ENCODE measurements at regions not wholly inside any gene's neighbourhood (a gene's known extent, or its start where the extent isn't known, plus 50 kb on each side); places are given as distances from the start of the nearest gene placed in this dataset.

DNA sequence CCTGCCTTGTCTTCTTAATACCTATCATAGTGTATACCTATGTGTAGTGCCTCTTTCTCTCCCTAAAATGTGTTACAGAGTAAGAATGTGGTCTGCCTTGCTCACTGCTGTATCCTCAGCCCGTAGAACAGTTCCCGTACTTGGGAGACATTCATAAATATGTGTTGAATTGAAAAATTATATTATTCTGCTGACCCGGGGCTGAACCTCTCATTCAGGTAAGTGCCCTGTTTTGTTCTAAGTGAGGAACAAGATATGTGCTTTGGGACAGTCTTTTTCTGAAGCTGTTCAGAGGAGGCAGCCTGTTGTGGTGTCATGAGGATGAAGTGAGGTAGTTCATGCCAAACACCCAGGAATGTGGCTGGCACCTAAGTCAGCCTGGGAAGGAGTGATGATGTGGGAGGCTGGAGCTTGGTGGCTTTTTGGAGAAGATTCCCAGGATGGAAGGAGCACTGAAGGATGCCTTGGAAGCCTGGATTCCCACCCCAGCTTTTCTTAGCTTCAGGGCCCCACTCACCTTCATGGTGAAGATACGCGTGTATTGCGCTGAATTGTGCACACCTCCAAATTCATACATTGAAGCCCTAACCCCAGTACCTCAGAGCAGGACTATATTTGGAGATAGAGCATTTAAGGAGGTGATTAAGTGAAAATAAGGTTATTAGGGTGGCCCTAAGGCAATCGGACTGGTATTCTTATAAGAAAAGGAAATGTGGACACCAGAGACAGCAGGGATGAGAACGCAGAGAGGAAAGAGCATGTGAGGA lies 166.3 kb downstream of the DDX1 start:
- TF ChIP-seq ZFP3 (CRISPR knock-in tag; IDR thresholded peaks at IDR 0.05), result no peak
- no peak for TF ChIP-seq RARB (CRISPR knock-in tag; IDR thresholded peaks at IDR 0.05)
- TF ChIP-seq CREB5 (CRISPR knock-in tag; IDR thresholded peaks at IDR 0.05; ENCODE audit: low read depth), result no peak
- no peak for TF ChIP-seq POU6F1 (CRISPR knock-in tag; IDR thresholded peaks at IDR 0.05; ENCODE audit: borderline replicate concordance, low read depth)
- TF ChIP-seq PATZ1 (CRISPR knock-in tag; IDR thresholded peaks at IDR 0.05; ENCODE audit: borderline replicate concordance), result no peak
- no peak for TF ChIP-seq ARNTL (CRISPR knock-in tag; IDR thresholded peaks at IDR 0.05; ENCODE audit: borderline replicate concordance, low read depth)
- TF ChIP-seq ZC3H10 (CRISPR knock-in tag; IDR thresholded peaks at IDR 0.05), result no peak
- no peak for TF ChIP-seq GLIS3 (CRISPR knock-in tag; IDR thresholded peaks at IDR 0.05)
- TF ChIP-seq ESRRG (CRISPR knock-in tag; IDR thresholded peaks at IDR 0.05), result no peak
- no peak for TF ChIP-seq ZNF70 (CRISPR knock-in tag; IDR thresholded peaks at IDR 0.05)
- no peak for TF ChIP-seq ZNF565 (CRISPR knock-in tag; conservative IDR thresholded peaks at IDR 0.05; ENCODE audit: low read depth)
- TF ChIP-seq, protein P1, sequence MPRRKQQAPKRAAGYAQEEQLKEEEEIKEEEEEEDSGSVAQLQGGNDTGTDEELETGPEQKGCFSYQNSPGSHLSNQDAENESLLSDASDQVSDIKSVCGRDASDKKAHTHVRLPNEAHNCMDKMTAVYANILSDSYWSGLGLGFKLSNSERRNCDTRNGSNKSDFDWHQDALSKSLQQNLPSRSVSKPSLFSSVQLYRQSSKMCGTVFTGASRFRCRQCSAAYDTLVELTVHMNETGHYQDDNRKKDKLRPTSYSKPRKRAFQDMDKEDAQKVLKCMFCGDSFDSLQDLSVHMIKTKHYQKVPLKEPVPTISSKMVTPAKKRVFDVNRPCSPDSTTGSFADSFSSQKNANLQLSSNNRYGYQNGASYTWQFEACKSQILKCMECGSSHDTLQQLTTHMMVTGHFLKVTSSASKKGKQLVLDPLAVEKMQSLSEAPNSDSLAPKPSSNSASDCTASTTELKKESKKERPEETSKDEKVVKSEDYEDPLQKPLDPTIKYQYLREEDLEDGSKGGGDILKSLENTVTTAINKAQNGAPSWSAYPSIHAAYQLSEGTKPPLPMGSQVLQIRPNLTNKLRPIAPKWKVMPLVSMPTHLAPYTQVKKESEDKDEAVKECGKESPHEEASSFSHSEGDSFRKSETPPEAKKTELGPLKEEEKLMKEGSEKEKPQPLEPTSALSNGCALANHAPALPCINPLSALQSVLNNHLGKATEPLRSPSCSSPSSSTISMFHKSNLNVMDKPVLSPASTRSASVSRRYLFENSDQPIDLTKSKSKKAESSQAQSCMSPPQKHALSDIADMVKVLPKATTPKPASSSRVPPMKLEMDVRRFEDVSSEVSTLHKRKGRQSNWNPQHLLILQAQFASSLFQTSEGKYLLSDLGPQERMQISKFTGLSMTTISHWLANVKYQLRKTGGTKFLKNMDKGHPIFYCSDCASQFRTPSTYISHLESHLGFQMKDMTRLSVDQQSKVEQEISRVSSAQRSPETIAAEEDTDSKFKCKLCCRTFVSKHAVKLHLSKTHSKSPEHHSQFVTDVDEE (CRISPR knock-in tag; IDR thresholded peaks at IDR 0.05), result no peak
- TF ChIP-seq ZNF8 (CRISPR knock-in tag; IDR thresholded peaks at IDR 0.05), result no peak
- TF ChIP-seq ZFP30 (CRISPR knock-in tag; IDR thresholded peaks at IDR 0.05), result no peak
- TF ChIP-seq TCF4 (CRISPR knock-in tag; IDR thresholded peaks at IDR 0.05; ENCODE audit: borderline replicate concordance), result no peak
- ATAC-seq, result no peak

- TF ChIP-seq SNAI2 (CRISPR knock-in tag; IDR thresholded peaks at IDR 0.05) (no peak), OSR1 (CRISPR knock-in tag; IDR thresholded peaks at IDR 0.05) (no peak), PPARA (CRISPR knock-in tag; IDR thresholded peaks at IDR 0.05; ENCODE audit: borderline replicate concordance) (no peak)
- TF ChIP-seq, protein P2, sequence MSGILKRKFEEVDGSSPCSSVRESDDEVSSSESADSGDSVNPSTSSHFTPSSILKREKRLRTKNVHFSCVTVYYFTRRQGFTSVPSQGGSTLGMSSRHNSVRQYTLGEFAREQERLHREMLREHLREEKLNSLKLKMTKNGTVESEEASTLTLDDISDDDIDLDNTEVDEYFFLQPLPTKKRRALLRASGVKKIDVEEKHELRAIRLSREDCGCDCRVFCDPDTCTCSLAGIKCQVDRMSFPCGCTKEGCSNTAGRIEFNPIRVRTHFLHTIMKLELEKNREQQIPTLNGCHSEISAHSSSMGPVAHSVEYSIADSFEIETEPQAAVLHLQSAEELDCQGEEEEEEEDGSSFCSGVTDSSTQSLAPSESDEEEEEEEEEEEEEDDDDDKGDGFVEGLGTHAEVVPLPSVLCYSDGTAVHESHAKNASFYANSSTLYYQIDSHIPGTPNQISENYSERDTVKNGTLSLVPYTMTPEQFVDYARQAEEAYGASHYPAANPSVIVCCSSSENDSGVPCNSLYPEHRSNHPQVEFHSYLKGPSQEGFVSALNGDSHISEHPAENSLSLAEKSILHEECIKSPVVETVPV (CRISPR knock-in tag; IDR thresholded peaks at IDR 0.05), result no peak
- no peak for ATAC-seq
These were observed 167.2 kb downstream of the DDX1 start for GRCh38 chr2:15758848-15759247.

GRCh38 chr2:15759385-15759784 lies 167.7 kb downstream of the DDX1 start:
- no peak for ATAC-seq
- TF ChIP-seq CSDC2 (CRISPR knock-in tag; IDR thresholded peaks at IDR 0.05) (no peak), BACH2 (CRISPR knock-in tag; IDR thresholded peaks at IDR 0.05; ENCODE audit: borderline replicate concordance) (no peak), TCF4 (CRISPR knock-in tag; IDR thresholded peaks at IDR 0.05; ENCODE audit: borderline replicate concordance) (no peak), ZFP30 (CRISPR knock-in tag; IDR thresholded peaks at IDR 0.05) (no peak), ZNF70 (CRISPR knock-in tag; IDR thresholded peaks at IDR 0.05) (no peak), PATZ1 (CRISPR knock-in tag; IDR thresholded peaks at IDR 0.05; ENCODE audit: borderline replicate concordance) (no peak), CREB5 (CRISPR knock-in tag; IDR thresholded peaks at IDR 0.05; ENCODE audit: low read depth) (no peak), TOX (CRISPR knock-in tag; IDR thresholded peaks at IDR 0.05; ENCODE audit: borderline replicate concordance) (no peak), ISL1 (CRISPR knock-in tag; IDR thresholded peaks at IDR 0.05) (no peak), SNAI2 (CRISPR knock-in tag; IDR thresholded peaks at IDR 0.05) (no peak), ARNTL (CRISPR knock-in tag; IDR thresholded peaks at IDR 0.05; ENCODE audit: borderline replicate concordance, low read depth) (no peak), ESRRG (CRISPR knock-in tag; IDR thresholded peaks at IDR 0.05) (no peak)
